ENCODE measurements at regions not wholly inside any gene's neighbourhood (a gene's known extent, or its start where the extent isn't known, plus 50 kb on each side); places are given as distances from the start of the nearest gene placed in this dataset.
"Not testable (repeated sequence)": the region's sequence is repeated elsewhere in the genome, so short reads cannot be mapped to it uniquely, and the experiment has no call there.

- no peak for DNase-seq
Measured at GRCh38 chr12:11446372-11446771, 51.0 kb upstream of the PRB2 start.

GRCh38 chr12:11457996-11458645 lies 62.8 kb upstream of the PRB2 start:
- DNase-seq, result no peak

- DNase-seq, result no peak
Measured at GRCh38 chr12:11460343-11461023, 65.1 kb upstream of the PRB2 start.

GRCh38 chr12:11461433-11461832 lies 66.1 kb upstream of the PRB2 start:
- no peak for DNase-seq

GRCh38 chr12:11477110-11477509 lies 81.7 kb upstream of the PRB2 start:
- DNase-seq, result no peak

GRCh38 chr12:11482955-11483354 lies 87.6 kb upstream of the PRB2 start:
- no peak for DNase-seq

- DNase-seq, result peak; percentile 65
Measured at GRCh38 chr12:11486623-11487444, 91.5 kb upstream of the PRB2 start.

- no peak for DNase-seq
Measured at GRCh38 chr12:11496157-11496851, 100.9 kb upstream of the PRB2 start.

- DNase-seq, result no peak
Measured at GRCh38 chr12:11497438-11497837, 102.1 kb upstream of the PRB2 start.

GRCh38 chr12:11497995-11498394 lies 102.6 kb upstream of the PRB2 start:
- DNase-seq, result no peak

- DNase-seq, result not testable (repeated sequence)
Measured at GRCh38 chr12:11498574-11498973, 103.2 kb upstream of the PRB2 start.

- DNase-seq, result no peak
Measured at GRCh38 chr12:11499806-11500187, 104.4 kb upstream of the PRB2 start.

- DNase-seq, result no peak
Measured at GRCh38 chr12:11500188-11500860, 105.0 kb upstream of the PRB2 start.

- DNase-seq, result no peak
Measured at GRCh38 chr12:11500861-11501230, 105.5 kb upstream of the PRB2 start.

- DNase-seq, result no peak
Measured at GRCh38 chr12:11508699-11509098, 113.3 kb upstream of the PRB2 start.

- no peak for DNase-seq
Measured at GRCh38 chr12:11509326-11509725, 114.0 kb upstream of the PRB2 start.

GRCh38 chr12:11510671-11511070 lies 115.3 kb upstream of the PRB2 start:
- no peak for DNase-seq

GRCh38 chr12:11513288-11513687 lies 117.9 kb upstream of the PRB2 start:
- DNase-seq, result no peak

- no peak for DNase-seq
Measured at GRCh38 chr12:11517080-11517479, 121.7 kb upstream of the PRB2 start.

- no peak for DNase-seq
Measured at GRCh38 chr12:11524446-11524845, 125.0 kb upstream of the ETV6 start.

GRCh38 chr12:11534064-11534463 lies 115.4 kb upstream of the ETV6 start:
- DNase-seq, result no peak

- DNase-seq, result no peak
Measured at GRCh38 chr12:11535127-11535526, 114.3 kb upstream of the ETV6 start.

GRCh38 chr12:11539156-11539555 lies 110.3 kb upstream of the ETV6 start:
- no peak for DNase-seq

All from NCI-H2081 treated with DMSO at 0.1 percent for 48 hours (cell line).